Caco-2 (cell line): ENCODE measurements at regions not wholly inside any gene's neighbourhood (a gene's known extent, or its start where the extent isn't known, plus 50 kb on each side); places are given as distances from the start of the nearest gene placed in this dataset.

Experiments used
- BruUV-seq: library from RNA; stranded (reverse); fragments of 400-500 nt; replicated peaks from 2 replicates; lab custom pipeline; 2021; lab: Mats Ljungman, UMichigan
- CTCF ChIA-PET: fragments of 300-600 bp; sonication (Branson Sonifier 250); formaldehyde crosslinking; loops from one replicate; lab custom pipeline; 2022; ENCODE audit warnings: antibody characterized with exemption; lab: Charles Lee
- POLR2A ChIA-PET: fragments of 300-600 bp; sonication (Branson Sonifier 250); formaldehyde crosslinking; loops from one replicate; lab custom pipeline; 2022; ENCODE audit warnings: antibody characterized with exemption; lab: Charles Lee
- DNase-seq, 2 experiments: peaks; one replicate each; pipeline versions ENCODE4 v3.0.0 to v3.0.0-alpha.2; 2020 to 2022
- H3K27me3 ChIP-seq: replicated peaks from 2 replicates; pipeline ENCODE4 v1.6.0; 2011; ENCODE audit warnings: low read length; ENCODE audit not compliant: control insufficient read depth, insufficient read depth
- H3K36me3 ChIP-seq: 2 replicates; pipeline ENCODE4 v1.5.1; 2011; ENCODE audit warnings: low read length; ENCODE audit not compliant: control insufficient read depth, insufficient read depth
- H3K4me1 ChIP-seq: fragments of 250-450 bp; sonication (Bioruptor Pico); 2 replicates; pipeline ENCODE4 v1.5.1; 2020; ENCODE audit warnings: mild to moderate bottlenecking
- H3K4me3 ChIP-seq: 2 replicates; pipeline ENCODE4 v1.5.1; 2011; ENCODE audit warnings: low read depth, mild to moderate bottlenecking, control low read depth, low read length
- H3K9me3 ChIP-seq: fragments of 250-450 bp; sonication (Bioruptor Pico); 2 replicates; pipeline ENCODE4 v1.5.1; 2020; ENCODE audit warnings: mild to moderate bottlenecking, moderate library complexity
- H3K27ac Mint-ChIP-seq: one replicate; pipeline ENCODE4 v1.8.0; 2022; ENCODE audit warnings: mixed read lengths; ENCODE audit not compliant: unreplicated experiment
- H3K27me3 Mint-ChIP-seq: one replicate; pipeline ENCODE4 v1.8.0; 2022; ENCODE audit warnings: mixed read lengths; ENCODE audit not compliant: insufficient read depth, unreplicated experiment
- H3K36me3 Mint-ChIP-seq: one replicate; pipeline ENCODE4 v1.8.0; 2022; ENCODE audit warnings: mild to moderate bottlenecking, mixed read lengths; ENCODE audit not compliant: insufficient read depth, unreplicated experiment
- H3K4me1 Mint-ChIP-seq: one replicate; pipeline ENCODE4 v1.8.0; 2022; ENCODE audit warnings: low read depth, mixed read lengths; ENCODE audit not compliant: unreplicated experiment
- H3K4me3 Mint-ChIP-seq: one replicate; pipeline ENCODE4 v1.8.0; 2022; ENCODE audit warnings: mild to moderate bottlenecking, moderate library complexity, mixed read lengths; ENCODE audit not compliant: unreplicated experiment
- H3K9me3 Mint-ChIP-seq: one replicate; pipeline ENCODE4 v1.8.0; 2022; ENCODE audit warnings: mixed read lengths; ENCODE audit not compliant: unreplicated experiment
- CTCF ChIP-seq, 2 experiments: fragments of 200-600 bp in 1 of 2; IDR thresholded peaks; 1 replicate in 1 of 2; 2 replicates in 1 of 2; pipeline versions ENCODE4 v1.5.1 to v1.8.0; 2011 to 2022; ENCODE audit warnings: antibody characterized with exemption in 1 of 2, control low read depth in 1 of 2, inconsistent platforms in 1 of 2, low read depth in 1 of 2, low read length in 1 of 2, mild to moderate bottlenecking in 1 of 2, moderate library complexity in 1 of 2; ENCODE audit not compliant: insufficient read depth in 1 of 2, severe bottlenecking in 1 of 2, unreplicated experiment in 1 of 2
- intact Hi-C: fragments of 100-400 bp; cut with micrococcal nuclease; formaldehyde crosslinking; loops from one replicate; pipeline ENCODE4 v1.10.0; 2022; ENCODE audit not compliant: unreplicated experiment

- no peak for DNase-seq
- no peak for TF ChIP-seq CTCF (IDR thresholded peaks at IDR 0.05; ENCODE audit: insufficient read depth in 1 of 2, low read depth in 1 of 2, low read length in 1 of 2, severe bottlenecking in 1 of 2, unreplicated experiment in 1 of 2)
- Histone ChIP-seq H3K9me3 (no peaks in the 10 kb centered on the region), H3K4me1 (no peaks in the 10 kb centered on the region), H3K36me3 (no peaks in the 10 kb centered on the region), H3K4me3 (no peak overlapping the region), H3K27me3 (no peaks in the 10 kb centered on the region)
- Mint-ChIP-seq H3K36me3 (no peaks in the 10 kb centered on the region), H3K9me3 (no peaks in the 10 kb centered on the region), H3K4me3 (no peak overlapping the region), H3K4me1 (no peaks in the 10 kb centered on the region), H3K27me3 (no peaks in the 10 kb centered on the region), H3K27ac (no peak overlapping the region)
- ChIA-PET POLR2A (interaction anchor here (0.5 kb wide), 1 partner anchor 651 kb away, joined by 3 read pairs; no protein-coding TSS in a partner anchor), CTCF (no interaction called here)
- BruUV-seq, result no TSS peak
- intact Hi-C loops, result no loop called here
These were observed 108.9 kb downstream of the SLC6A15 start for GRCh38 chr12:84803661-84804060.

DNA sequence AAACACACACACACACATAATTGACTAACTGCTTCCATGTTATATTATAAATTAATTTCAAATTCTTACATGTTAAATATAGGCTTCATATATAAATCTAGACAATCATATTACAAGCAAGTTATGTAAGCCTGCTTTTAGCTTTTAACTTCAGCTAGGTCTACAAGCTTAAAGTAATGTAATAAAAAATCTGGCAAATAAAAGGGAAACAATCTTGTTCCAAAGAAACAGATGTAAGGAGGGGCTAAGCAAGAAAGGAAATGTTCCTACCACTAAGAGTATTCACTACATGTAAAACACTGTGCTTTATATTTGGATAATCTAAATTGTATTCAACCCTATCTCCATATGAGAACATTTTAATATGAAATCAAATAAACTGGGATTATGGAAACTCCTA is 110.4 kb downstream of the SLC6A15 start:
- Mint-ChIP-seq H3K9me3 (no peaks in the 10 kb centered on the region), H3K4me3 (no peak overlapping the region), H3K27ac (no peak overlapping the region), H3K36me3 (no peaks in the 10 kb centered on the region), H3K4me1 (no peaks in the 10 kb centered on the region), H3K27me3 (no peaks in the 10 kb centered on the region)
- H3K36me3 ChIP-seq, result no peaks in the 10 kb centered on the region
- ChIA-PET CTCF (no interaction called here), POLR2A (no interaction called here)
- H3K27me3 ChIP-seq, result no peaks in the 10 kb centered on the region
- H3K4me3 ChIP-seq, result no peak overlapping the region
- H3K9me3 ChIP-seq, result no peaks in the 10 kb centered on the region
- BruUV-seq, result no TSS peak
- TF ChIP-seq CTCF (IDR thresholded peaks at IDR 0.05; ENCODE audit: insufficient read depth in 1 of 2, low read depth in 1 of 2, low read length in 1 of 2, severe bottlenecking in 1 of 2, unreplicated experiment in 1 of 2), result no peak
- intact Hi-C loops, result no loop called here
- DNase-seq, result no peak
- H3K4me1 ChIP-seq, result no peaks in the 10 kb centered on the region

DNA sequence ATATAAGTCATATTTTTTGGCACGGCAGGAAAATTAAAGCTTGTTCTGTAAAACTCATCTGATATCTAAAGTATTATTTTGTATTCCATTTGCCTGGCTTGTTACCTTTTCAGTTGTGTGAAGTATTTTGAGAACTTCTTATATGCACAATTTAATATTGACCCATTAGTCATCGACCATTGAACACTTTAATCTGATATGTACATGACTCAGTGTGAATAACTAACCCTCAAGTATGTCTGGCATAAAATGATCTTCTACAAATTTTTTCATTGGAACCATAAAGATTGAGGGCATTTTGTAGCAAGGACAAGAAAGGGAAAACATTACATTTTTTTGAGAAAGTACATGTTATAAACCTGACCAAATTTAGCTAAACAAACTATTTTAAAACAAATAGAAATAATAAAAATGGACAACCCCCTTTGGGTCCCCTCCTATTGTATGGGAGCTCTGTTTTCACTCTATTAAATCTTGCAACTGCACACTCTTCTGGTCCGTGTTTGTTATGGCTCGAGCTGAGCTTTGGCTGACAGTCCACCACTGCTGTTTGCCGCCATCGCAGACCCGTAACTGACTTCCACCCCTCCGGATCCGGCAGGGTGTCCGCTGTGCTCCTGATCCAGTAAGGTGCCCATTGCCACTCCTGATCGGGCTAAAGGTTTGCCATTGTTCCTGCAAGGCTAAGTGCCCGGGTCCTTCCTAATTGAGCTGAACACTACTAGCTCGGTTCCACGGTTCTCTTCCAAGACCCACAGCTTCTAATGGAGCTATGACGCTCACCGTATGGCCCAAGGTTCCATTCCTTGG is 118.8 kb downstream of the SLC6A15 start:
- POLR2A ChIA-PET, result no interaction called here
- no peak for TF ChIP-seq CTCF (IDR thresholded peaks at IDR 0.05; ENCODE audit: insufficient read depth in 1 of 2, low read depth in 1 of 2, low read length in 1 of 2, severe bottlenecking in 1 of 2, unreplicated experiment in 1 of 2)
- BruUV-seq, result no TSS peak

More for the DNA sequence above, 118.8 kb downstream of the SLC6A15 start:
- Histone ChIP-seq H3K9me3 (no peaks in the 10 kb centered on the region), H3K36me3 (no peaks in the 10 kb centered on the region), H3K4me3 (no peak overlapping the region), H3K4me1 (no peaks in the 10 kb centered on the region), H3K27me3 (no peaks in the 10 kb centered on the region)
- Mint-ChIP-seq H3K27me3 (peaks cover 3% of the 10 kb centered on the region), H3K4me3 (no peak overlapping the region), H3K27ac (no peak overlapping the region), H3K4me1 (no peaks in the 10 kb centered on the region), H3K9me3 (no peaks in the 10 kb centered on the region), H3K36me3 (no peaks in the 10 kb centered on the region)
- no peak for DNase-seq
- CTCF ChIA-PET, result no interaction called here
- intact Hi-C loops, result no loop called here
